HCT116 (cell line): ENCODE measurements at regions not wholly inside any gene's neighbourhood (a gene's known extent, or its start where the extent isn't known, plus 50 kb on each side); places are given as distances from the start of the nearest gene placed in this dataset.

Source experiments
- CEBPB ChIP-seq: IDR thresholded peaks from 2 replicates; pipeline ENCODE4 v1.6.1; 2012; ENCODE audit warnings: low read depth
- ELF1 ChIP-seq: IDR thresholded peaks from 2 replicates; pipeline ENCODE4 v1.6.1; 2012; ENCODE audit warnings: low read depth, borderline replicate concordance
- EZH2 ChIP-seq: fragments of 200-600 bp; sonication (generic); IDR thresholded peaks from 2 replicates; pipeline ENCODE4 v1.6.1; 2017; ENCODE audit warnings: antibody characterized with exemption, mixed run types
- EZH2phosphoT487 ChIP-seq: fragments of 200-600 bp; IDR thresholded peaks from 2 replicates; pipeline ENCODE4 v1.6.1; 2018; ENCODE audit warnings: antibody characterized with exemption, borderline replicate concordance
- FOSL1 ChIP-seq: IDR thresholded peaks from 2 replicates; pipeline ENCODE4 v1.6.1; 2012; ENCODE audit warnings: low read depth
- POLR2AphosphoS5 ChIP-seq: IDR thresholded peaks from 2 replicates; pipeline ENCODE4 v1.6.1; 2011; ENCODE audit warnings: mild to moderate bottlenecking, low read depth, low read length, moderate library complexity
- SIN3A ChIP-seq: IDR thresholded peaks from 2 replicates; pipeline ENCODE4 v1.6.1; 2012; ENCODE audit warnings: low read depth
- YY1 ChIP-seq: IDR thresholded peaks from 2 replicates; pipeline ENCODE4 v1.6.1; 2011; ENCODE audit warnings: low read length, low read depth, moderate library complexity, mild to moderate bottlenecking; ENCODE audit not compliant: insufficient replicate concordance; ENCODE audit errors: extremely low read depth
- ZFX ChIP-seq: fragments of 450-650 bp; IDR thresholded peaks from 2 replicates; pipeline ENCODE4 v1.6.1; 2017
- TF ChIP-seq, protein P1 (sequence below), 3 experiments: fragments of 200-600 bp in 1 of 3; sonication (generic) in 1 of 3; IDR thresholded peaks in 2 of 3; conservative IDR thresholded peaks in 1 of 3; 2 replicates each; pipeline ENCODE4 v1.5.1; 2012 to 2017; ENCODE audit warnings: low read depth in 2 of 3, low read length in 2 of 3, antibody characterized with exemption in 1 of 3, borderline replicate concordance in 1 of 3, control low read depth in 1 of 3, mild to moderate bottlenecking in 1 of 3, mixed read lengths in 1 of 3, mixed run types in 1 of 3, moderate library complexity in 1 of 3; ENCODE audit not compliant: insufficient read depth in 1 of 3
- TF ChIP-seq, protein P2 (sequence below): IDR thresholded peaks from 2 replicates; pipeline ENCODE4 v1.6.1; 2012
- TF ChIP-seq, protein P3 (sequence below): IDR thresholded peaks from 2 replicates; pipeline ENCODE4 v1.6.1; 2012

DNA sequence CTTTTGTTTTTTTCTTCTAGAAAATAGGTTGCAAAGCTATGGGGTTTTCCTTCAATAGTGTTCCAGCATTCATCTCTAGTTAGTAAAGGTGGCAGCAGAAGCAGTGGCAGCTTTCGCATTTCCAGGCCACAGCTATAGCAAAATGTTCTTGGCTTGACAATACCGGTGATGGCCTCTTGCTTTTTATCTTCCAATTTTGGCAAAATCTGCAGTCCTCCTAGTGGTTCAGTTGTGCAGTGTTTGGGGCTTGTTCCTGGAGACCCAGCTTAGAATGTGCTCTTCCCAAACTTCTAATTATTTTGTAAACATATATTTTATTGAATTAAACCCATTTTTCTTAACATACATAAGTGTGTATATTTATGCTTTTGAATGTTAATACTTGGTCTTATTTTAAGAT, 370.6 kb upstream of the MAN1A1 start:
- TF ChIP-seq, protein P1, sequence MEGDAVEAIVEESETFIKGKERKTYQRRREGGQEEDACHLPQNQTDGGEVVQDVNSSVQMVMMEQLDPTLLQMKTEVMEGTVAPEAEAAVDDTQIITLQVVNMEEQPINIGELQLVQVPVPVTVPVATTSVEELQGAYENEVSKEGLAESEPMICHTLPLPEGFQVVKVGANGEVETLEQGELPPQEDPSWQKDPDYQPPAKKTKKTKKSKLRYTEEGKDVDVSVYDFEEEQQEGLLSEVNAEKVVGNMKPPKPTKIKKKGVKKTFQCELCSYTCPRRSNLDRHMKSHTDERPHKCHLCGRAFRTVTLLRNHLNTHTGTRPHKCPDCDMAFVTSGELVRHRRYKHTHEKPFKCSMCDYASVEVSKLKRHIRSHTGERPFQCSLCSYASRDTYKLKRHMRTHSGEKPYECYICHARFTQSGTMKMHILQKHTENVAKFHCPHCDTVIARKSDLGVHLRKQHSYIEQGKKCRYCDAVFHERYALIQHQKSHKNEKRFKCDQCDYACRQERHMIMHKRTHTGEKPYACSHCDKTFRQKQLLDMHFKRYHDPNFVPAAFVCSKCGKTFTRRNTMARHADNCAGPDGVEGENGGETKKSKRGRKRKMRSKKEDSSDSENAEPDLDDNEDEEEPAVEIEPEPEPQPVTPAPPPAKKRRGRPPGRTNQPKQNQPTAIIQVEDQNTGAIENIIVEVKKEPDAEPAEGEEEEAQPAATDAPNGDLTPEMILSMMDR (IDR thresholded peaks at IDR 0.05 in 2 of 3, conservative IDR thresholded peaks at IDR 0.05 in 1 of 3; ENCODE audit: borderline replicate concordance in 1 of 3, insufficient read depth in 1 of 3, low read depth in 2 of 3, low read length in 2 of 3) = peak in 2 of 3 experiments; percentile 48 to 57; a peak in 4 of 6 replicates
- TF ChIP-seq, protein P2, sequence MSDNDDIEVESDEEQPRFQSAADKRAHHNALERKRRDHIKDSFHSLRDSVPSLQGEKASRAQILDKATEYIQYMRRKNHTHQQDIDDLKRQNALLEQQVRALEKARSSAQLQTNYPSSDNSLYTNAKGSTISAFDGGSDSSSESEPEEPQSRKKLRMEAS = no peak
- no peak for TF ChIP-seq FOSL1
- TF ChIP-seq POLR2AphosphoS5 = no peak
- no peak for TF ChIP-seq CEBPB
- no peak for TF ChIP-seq YY1
- no peak for TF ChIP-seq EZH2phosphoT487
- TF ChIP-seq, protein P3, sequence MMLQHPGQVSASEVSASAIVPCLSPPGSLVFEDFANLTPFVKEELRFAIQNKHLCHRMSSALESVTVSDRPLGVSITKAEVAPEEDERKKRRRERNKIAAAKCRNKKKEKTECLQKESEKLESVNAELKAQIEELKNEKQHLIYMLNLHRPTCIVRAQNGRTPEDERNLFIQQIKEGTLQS = no peak
- TF ChIP-seq ZFX = no peak
- TF ChIP-seq EZH2 = no peak
- TF ChIP-seq ELF1 = no peak
- no peak for TF ChIP-seq SIN3A
